HepG2 (cell line): ENCODE measurements at regions not wholly inside any gene's neighbourhood (a gene's known extent, or its start where the extent isn't known, plus 50 kb on each side); places are given as distances from the start of the nearest gene placed in this dataset.

Experiments
- ATAC-seq: fragments of 200-7000 bp; cut with Tn5 transposase; 3 replicates; pipeline ENCODE4 v1.9.1; 2020; ENCODE audit warnings: mild to moderate bottlenecking, moderate library complexity
- BruUV-seq: library from RNA; stranded (reverse); fragments of 400-500 nt; replicated peaks from 2 replicates; lab custom pipeline; 2021; lab: Mats Ljungman, UMichigan
- CTCF ChIA-PET: fragments of 300-600 bp; formaldehyde crosslinking; extraction: SDS; loops from one replicate; lab custom pipeline; 2021; ENCODE audit warnings: low total read pairs, inconsistent platforms, low intra/inter-chr PET ratio; lab: Yijun Ruan, JAX
- POLR2A ChIA-PET: fragments of 350-600 bp; sonication (Branson Sonifier 250); formaldehyde crosslinking; loops from one replicate; lab custom pipeline; 2020; ENCODE audit warnings: antibody characterized with exemption, inconsistent platforms; lab: Yijun Ruan, JAX
- DNase-seq: peaks from one replicate; pipeline ENCODE4 v3.0.0-alpha.2; 2015; ENCODE audit warnings: low spot score
- FAIRE-seq: peaks from 3 replicates; lab custom pipeline; 2011; peaks lifted over from hg19 to GRCh38; lab: Jason Lieb, UNC
- H2AFZ ChIP-seq: one replicate; pipeline ENCODE4 v1.6.1; 2011; ENCODE audit warnings: low read length, inconsistent platforms
- H3K27ac ChIP-seq: fragments of 300-600 bp; 3 replicates; pipeline ENCODE4 v1.8.0; 2011; ENCODE audit warnings: mixed run types, mild to moderate bottlenecking, mixed read lengths, low read length, inconsistent platforms; ENCODE audit not compliant: insufficient read depth; ENCODE audit errors: extremely low read length
- H3K27me3 ChIP-seq, 2 experiments: fragments of 200-600 bp in 1 of 2; 2 replicates in 1 of 2; 3 replicates in 1 of 2; pipeline versions ENCODE4 v1.6.0 to v1.8.0; 2011; ENCODE audit warnings: low read length in 2 of 2, mild to moderate bottlenecking in 2 of 2, moderate library complexity in 2 of 2, inconsistent platforms in 1 of 2; ENCODE audit not compliant: insufficient read depth in 2 of 2, control insufficient read depth in 1 of 2
- H3K36me3 ChIP-seq, 2 experiments: fragments of 200-600 bp in 1 of 2; replicated peaks in 1 of 2; 2 replicates in 1 of 2; 3 replicates in 1 of 2; pipeline versions ENCODE4 v1.5.1 to v1.8.0; 2011; ENCODE audit warnings: low read length in 2 of 2, inconsistent platforms in 1 of 2; ENCODE audit not compliant: insufficient read depth in 2 of 2, control insufficient read depth in 1 of 2
- H3K4me1 ChIP-seq: 2 replicates; pipeline ENCODE4 v1.5.1; 2012; ENCODE audit warnings: low read length, inconsistent platforms; ENCODE audit not compliant: insufficient read depth
- H3K4me2 ChIP-seq: 2 replicates; pipeline ENCODE4 v1.6.0; 2011; ENCODE audit warnings: low read depth, low read length, inconsistent platforms
- H3K4me3 ChIP-seq, 3 experiments: fragments of 200-600 bp in 1 of 3; sonication (generic), shearing (Covaris generic) in 1 of 3; replicated peaks in 1 of 3; 2 replicates each; pipeline ENCODE4 v1.5.1; 2011 to 2016; ENCODE audit warnings: low read length in 3 of 3, inconsistent platforms in 2 of 3, low read depth in 2 of 3, mild to moderate bottlenecking in 2 of 3, control low read depth in 1 of 3, mixed read lengths in 1 of 3; ENCODE audit not compliant: insufficient read depth in 1 of 3
- H3K79me2 ChIP-seq: one replicate; pipeline ENCODE4 v1.6.1; 2011; ENCODE audit warnings: low read length, inconsistent platforms; ENCODE audit not compliant: insufficient read depth
- H3K9ac ChIP-seq: 2 replicates; pipeline ENCODE4 v1.6.0; 2011; ENCODE audit warnings: mild to moderate bottlenecking, low read depth, low read length, inconsistent platforms; ENCODE audit not compliant: insufficient read depth
- H3K9me3 ChIP-seq: 2 replicates; pipeline ENCODE4 v1.5.1; 2012; ENCODE audit warnings: mild to moderate bottlenecking, low read length
- H4K20me1 ChIP-seq: 2 replicates; pipeline ENCODE4 v1.6.0; 2011; ENCODE audit warnings: inconsistent platforms, mild to moderate bottlenecking, low read length, moderate library complexity; ENCODE audit not compliant: insufficient read depth
- NR0B2 ChIP-seq: sonication (generic); formaldehyde crosslinking; IDR thresholded peaks from 2 replicates; pipeline ENCODE4 v1.4.0; 2020; ENCODE audit warnings: mild to moderate bottlenecking, missing genetic modification reagents
- SETDB1 ChIP-seq: sonication (generic); formaldehyde crosslinking; IDR thresholded peaks from 2 replicates; pipeline ENCODE4 v1.5.1; 2020; ENCODE audit warnings: missing genetic modification reagents, mild to moderate bottlenecking, borderline replicate concordance
- SIX4 ChIP-seq: sonication (generic); formaldehyde crosslinking; IDR thresholded peaks from 2 replicates; pipeline ENCODE4 v1.4.0; 2020; ENCODE audit warnings: missing genetic modification reagents
- ZFP37 ChIP-seq: sonication (generic); formaldehyde crosslinking; IDR thresholded peaks from 2 replicates; pipeline ENCODE4 v1.4.0; 2020; ENCODE audit warnings: missing genetic modification reagents, borderline replicate concordance
- ZNF142 ChIP-seq: sonication (generic); formaldehyde crosslinking; IDR thresholded peaks from 2 replicates; pipeline ENCODE4 v1.4.0; 2020; ENCODE audit warnings: missing genetic modification reagents
- ZNF160 ChIP-seq: sonication (generic); formaldehyde crosslinking; IDR thresholded peaks from 2 replicates; pipeline ENCODE4 v1.8.0; 2022; ENCODE audit warnings: mild to moderate bottlenecking, inconsistent platforms, missing genetic modification reagents
- ZNF331 ChIP-seq: sonication (generic); formaldehyde crosslinking; IDR thresholded peaks from 2 replicates; pipeline ENCODE4 v1.4.0; 2020; ENCODE audit warnings: missing genetic modification reagents
- ZNF350 ChIP-seq: sonication (generic); formaldehyde crosslinking; IDR thresholded peaks from 2 replicates; pipeline ENCODE4 v1.4.0; 2020; ENCODE audit warnings: mild to moderate bottlenecking, low read depth, missing genetic modification reagents, borderline replicate concordance
- ZNF549 ChIP-seq: sonication (generic); formaldehyde crosslinking; IDR thresholded peaks from 2 replicates; pipeline ENCODE4 v1.5.0; 2020; ENCODE audit warnings: missing genetic modification reagents
- ZNF572 ChIP-seq: sonication (generic); formaldehyde crosslinking; IDR thresholded peaks from 2 replicates; pipeline ENCODE4 v1.5.1; 2020; ENCODE audit warnings: mild to moderate bottlenecking, missing genetic modification reagents
- WGBS: methylation state at CpG from one replicate; pipeline ENCODE4 v1.1.6; 2017; ENCODE audit warnings: low lambda C conversion rate; 5-methylcytosine and 5-hydroxymethylcytosine counted together
- in situ Hi-C: cut with HindIII; loops from 2 replicates; pipeline ENCODE4 v1.10.0; 2017; ENCODE audit warnings: low pct_unique_long_range_greater_than_20kb; ENCODE audit not compliant: extremely low pct_ligation_motif_present
- intact Hi-C: fragments of 100-400 bp; cut with micrococcal nuclease; formaldehyde crosslinking; loops from one replicate; pipeline ENCODE4 v1.10.0; 2022; ENCODE audit not compliant: unreplicated experiment

- TF ChIP-seq ZNF142 (CRISPR knock-in tag) (no peak), ZNF350 (no peak), ZNF572 (CRISPR knock-in tag) (no peak), ZFP37 (no peak), ZNF160 (CRISPR knock-in tag) (no peak)
Measured at GRCh38 chr12:28689398-28690175, 459.5 kb upstream of the FAR2 start (continued).

- ChIA-PET POLR2A (no interaction called here), CTCF (no interaction called here)
- Histone ChIP-seq H3K27me3 (no peaks in the 10 kb centered on the region), H3K4me3 (no peak overlapping the region), H3K27ac (no peak overlapping the region), H4K20me1 (no peaks in the 10 kb centered on the region), H2AFZ (no peak overlapping the region), H3K9me3 (no peaks in the 10 kb centered on the region), H3K79me2 (no peaks in the 10 kb centered on the region), H3K4me2 (no peak overlapping the region), H3K36me3 (no peaks in the 10 kb centered on the region), H3K9ac (no peak overlapping the region), H3K4me1 (no peaks in the 10 kb centered on the region)
- 3% methylated on average over 5 of the region's 5 CpGs for WGBS
- in situ Hi-C loops: no loop called here
- intact Hi-C loops: no loop called here
- FAIRE-seq (no peak), DNase-seq (no peak), ATAC-seq (no peak)
- BruUV-seq: no TSS peak
- TF ChIP-seq SETDB1: no peak
- no peak for TF ChIP-seq NR0B2 (CRISPR knock-in tag)
- TF ChIP-seq ZNF549 (CRISPR knock-in tag): no peak
- no peak for TF ChIP-seq SIX4 (CRISPR knock-in tag)
- TF ChIP-seq ZNF331 (CRISPR knock-in tag): no peak
Measured at GRCh38 chr12:28693565-28694219, 455.4 kb upstream of the FAR2 start.
